ENCODE measurements at regions not wholly inside any gene's neighbourhood (a gene's known extent, or its start where the extent isn't known, plus 50 kb on each side); places are given as distances from the start of the nearest gene placed in this dataset.

DNA sequence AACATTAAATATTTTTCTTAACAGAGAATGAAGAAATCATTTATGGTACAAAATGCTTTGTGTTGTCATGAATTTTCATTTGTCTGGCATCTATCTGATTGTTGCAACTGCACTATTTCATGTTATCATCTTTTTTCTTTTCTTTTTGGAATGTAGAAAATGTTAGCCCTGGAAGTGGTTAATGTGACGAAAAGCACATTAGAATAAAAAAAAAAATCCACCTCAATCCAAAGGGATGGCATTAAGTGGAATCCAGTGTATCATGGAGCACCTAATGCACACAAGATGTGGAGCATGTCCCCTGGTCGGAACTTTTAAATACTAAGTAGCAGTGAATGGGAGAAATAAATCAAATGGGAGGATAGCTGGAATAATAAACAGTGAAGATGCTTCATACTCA, 172.9 kb upstream of the MCHR2 start:
- TF ChIP-seq, protein P1, sequence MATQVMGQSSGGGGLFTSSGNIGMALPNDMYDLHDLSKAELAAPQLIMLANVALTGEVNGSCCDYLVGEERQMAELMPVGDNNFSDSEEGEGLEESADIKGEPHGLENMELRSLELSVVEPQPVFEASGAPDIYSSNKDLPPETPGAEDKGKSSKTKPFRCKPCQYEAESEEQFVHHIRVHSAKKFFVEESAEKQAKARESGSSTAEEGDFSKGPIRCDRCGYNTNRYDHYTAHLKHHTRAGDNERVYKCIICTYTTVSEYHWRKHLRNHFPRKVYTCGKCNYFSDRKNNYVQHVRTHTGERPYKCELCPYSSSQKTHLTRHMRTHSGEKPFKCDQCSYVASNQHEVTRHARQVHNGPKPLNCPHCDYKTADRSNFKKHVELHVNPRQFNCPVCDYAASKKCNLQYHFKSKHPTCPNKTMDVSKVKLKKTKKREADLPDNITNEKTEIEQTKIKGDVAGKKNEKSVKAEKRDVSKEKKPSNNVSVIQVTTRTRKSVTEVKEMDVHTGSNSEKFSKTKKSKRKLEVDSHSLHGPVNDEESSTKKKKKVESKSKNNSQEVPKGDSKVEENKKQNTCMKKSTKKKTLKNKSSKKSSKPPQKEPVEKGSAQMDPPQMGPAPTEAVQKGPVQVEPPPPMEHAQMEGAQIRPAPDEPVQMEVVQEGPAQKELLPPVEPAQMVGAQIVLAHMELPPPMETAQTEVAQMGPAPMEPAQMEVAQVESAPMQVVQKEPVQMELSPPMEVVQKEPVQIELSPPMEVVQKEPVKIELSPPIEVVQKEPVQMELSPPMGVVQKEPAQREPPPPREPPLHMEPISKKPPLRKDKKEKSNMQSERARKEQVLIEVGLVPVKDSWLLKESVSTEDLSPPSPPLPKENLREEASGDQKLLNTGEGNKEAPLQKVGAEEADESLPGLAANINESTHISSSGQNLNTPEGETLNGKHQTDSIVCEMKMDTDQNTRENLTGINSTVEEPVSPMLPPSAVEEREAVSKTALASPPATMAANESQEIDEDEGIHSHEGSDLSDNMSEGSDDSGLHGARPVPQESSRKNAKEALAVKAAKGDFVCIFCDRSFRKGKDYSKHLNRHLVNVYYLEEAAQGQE (IDR thresholded peaks at IDR 0.05; ENCODE audit: insufficient read depth in 1 of 2, low read depth in 2 of 2, low read length in 2 of 2) = no peak
- no peak for TF ChIP-seq POLR2AphosphoS5 (IDR thresholded peaks at IDR 0.05; ENCODE audit: low read depth, low read length)
- TF ChIP-seq TAF1 (IDR thresholded peaks at IDR 0.05; ENCODE audit: borderline replicate concordance, insufficient read depth, low read length) = no peak
- TF ChIP-seq FOXP2 (optimal IDR thresholded peaks at IDR 0.05; ENCODE audit: borderline replicate concordance, extremely low read depth, extremely low read length, insufficient read depth) = no peak
- no peak for TF ChIP-seq SIN3A (IDR thresholded peaks at IDR 0.05; ENCODE audit: borderline replicate concordance, insufficient read depth, low read length)
